ENCODE measurements at regions not wholly inside any gene's neighbourhood (a gene's known extent, or its start where the extent isn't known, plus 50 kb on each side); places are given as distances from the start of the nearest gene placed in this dataset.

GRCh38 chr7:53607961-53608360, 572.5 kb downstream of the POM121L12 start:
- TF ChIP-seq CTCF (IDR thresholded peaks at IDR 0.05) (no peak), POLR2A (IDR thresholded peaks at IDR 0.05) (no peak)
